Retinal pigment epithelial cell (primary cell): ENCODE measurements at regions not wholly inside any gene's neighbourhood (a gene's known extent, or its start where the extent isn't known, plus 50 kb on each side); places are given as distances from the start of the nearest gene placed in this dataset.
A peak's percentile ranks its signal among the peaks of the same experiment; 100 is the strongest.
"Not testable (repeated sequence)": the region's sequence is repeated elsewhere in the genome, so short reads cannot be mapped to it uniquely, and the experiment has no call there.

Experiments
- DNase-seq: peaks from one replicate; pipeline ENCODE4 v3.0.0-alpha.2; 2010; ENCODE audit warnings: low read depth
- H3K4me3 ChIP-seq: 2 replicates; pipeline ENCODE4 v1.5.1; 2011; ENCODE audit warnings: mild to moderate bottlenecking, low read length, control low read depth, moderate library complexity
- TF ChIP-seq, protein P1 (sequence below): conservative IDR thresholded peaks from 2 replicates; pipeline ENCODE4 v1.5.1; 2011; ENCODE audit warnings: low read depth, low read length, control low read depth, inconsistent platforms

DNA sequence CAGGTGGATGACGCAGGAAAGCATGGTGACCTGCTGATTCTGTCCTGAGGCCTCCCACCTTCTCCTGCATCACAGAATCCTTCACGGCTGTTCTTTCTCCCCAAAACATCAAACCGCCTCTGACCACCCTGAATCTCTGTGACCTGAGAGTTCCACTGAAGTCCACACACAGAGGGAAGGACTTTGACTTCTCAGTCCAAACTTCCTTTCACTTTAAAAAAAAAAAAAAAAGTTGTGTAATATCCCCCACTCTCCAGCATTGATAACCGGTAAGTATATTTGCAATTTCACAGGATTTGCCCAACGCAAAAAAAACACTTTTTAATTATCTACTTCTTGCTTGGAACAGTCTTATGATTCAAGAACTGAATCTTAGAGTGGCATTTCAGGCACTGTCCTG is 259.5 kb upstream of the IRS2 start:
- H3K4me3 ChIP-seq, result no peak overlapping the region
- no peak for DNase-seq
- TF ChIP-seq, protein P1, sequence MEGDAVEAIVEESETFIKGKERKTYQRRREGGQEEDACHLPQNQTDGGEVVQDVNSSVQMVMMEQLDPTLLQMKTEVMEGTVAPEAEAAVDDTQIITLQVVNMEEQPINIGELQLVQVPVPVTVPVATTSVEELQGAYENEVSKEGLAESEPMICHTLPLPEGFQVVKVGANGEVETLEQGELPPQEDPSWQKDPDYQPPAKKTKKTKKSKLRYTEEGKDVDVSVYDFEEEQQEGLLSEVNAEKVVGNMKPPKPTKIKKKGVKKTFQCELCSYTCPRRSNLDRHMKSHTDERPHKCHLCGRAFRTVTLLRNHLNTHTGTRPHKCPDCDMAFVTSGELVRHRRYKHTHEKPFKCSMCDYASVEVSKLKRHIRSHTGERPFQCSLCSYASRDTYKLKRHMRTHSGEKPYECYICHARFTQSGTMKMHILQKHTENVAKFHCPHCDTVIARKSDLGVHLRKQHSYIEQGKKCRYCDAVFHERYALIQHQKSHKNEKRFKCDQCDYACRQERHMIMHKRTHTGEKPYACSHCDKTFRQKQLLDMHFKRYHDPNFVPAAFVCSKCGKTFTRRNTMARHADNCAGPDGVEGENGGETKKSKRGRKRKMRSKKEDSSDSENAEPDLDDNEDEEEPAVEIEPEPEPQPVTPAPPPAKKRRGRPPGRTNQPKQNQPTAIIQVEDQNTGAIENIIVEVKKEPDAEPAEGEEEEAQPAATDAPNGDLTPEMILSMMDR, result no peak

DNA sequence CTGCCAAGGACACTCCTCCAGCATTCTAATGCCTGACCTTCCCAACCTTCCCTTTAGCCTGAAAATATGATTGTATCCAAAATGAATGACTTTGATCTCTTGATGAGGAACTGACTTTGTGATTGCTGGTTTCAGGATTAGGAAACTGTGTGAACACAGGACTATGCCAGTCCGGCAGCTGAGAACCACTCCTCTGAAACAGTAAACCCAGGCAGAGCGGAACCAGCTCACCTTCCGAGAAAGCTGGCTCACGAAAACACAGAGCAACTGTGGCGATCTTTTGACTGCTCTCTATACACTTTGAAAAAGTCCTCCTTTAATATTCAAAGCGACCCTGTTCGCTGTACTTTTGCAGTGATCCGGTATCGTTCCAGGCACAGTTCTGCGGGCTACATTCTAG is 258.8 kb upstream of the IRS2 start:
- H3K4me3 ChIP-seq, result no peak overlapping the region
- TF ChIP-seq, protein P1, result no peak
- no peak for DNase-seq

DNA sequence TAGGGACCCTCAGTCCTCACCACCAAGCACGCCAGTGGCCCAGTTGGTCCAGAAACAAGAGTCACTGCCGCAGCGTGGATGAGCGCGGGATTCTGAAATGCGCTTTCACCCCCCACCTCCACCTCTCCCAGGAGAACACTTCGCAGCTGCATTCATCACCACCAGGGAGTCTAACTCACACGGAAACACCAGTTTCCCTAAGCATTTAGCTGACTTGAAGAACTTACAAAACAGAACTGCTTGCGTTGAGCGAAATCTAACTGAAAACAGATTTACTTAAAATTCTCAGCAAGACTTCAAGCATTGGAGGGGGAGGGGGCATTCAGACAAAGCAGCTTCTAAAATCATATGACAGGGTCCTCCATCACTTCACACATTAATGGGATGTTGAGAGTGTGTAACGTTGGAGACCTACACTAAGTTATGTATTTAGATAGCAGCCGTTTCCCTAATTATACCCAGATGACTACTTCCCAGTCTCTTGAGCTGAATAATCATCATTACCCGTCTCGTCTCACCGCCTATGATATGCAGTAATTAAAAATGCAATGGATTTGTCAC is 258.2 kb upstream of the IRS2 start:
- peak; percentile 61 for DNase-seq
- H3K4me3 ChIP-seq, result no peak overlapping the region
- TF ChIP-seq, protein P1, result no peak

DNA sequence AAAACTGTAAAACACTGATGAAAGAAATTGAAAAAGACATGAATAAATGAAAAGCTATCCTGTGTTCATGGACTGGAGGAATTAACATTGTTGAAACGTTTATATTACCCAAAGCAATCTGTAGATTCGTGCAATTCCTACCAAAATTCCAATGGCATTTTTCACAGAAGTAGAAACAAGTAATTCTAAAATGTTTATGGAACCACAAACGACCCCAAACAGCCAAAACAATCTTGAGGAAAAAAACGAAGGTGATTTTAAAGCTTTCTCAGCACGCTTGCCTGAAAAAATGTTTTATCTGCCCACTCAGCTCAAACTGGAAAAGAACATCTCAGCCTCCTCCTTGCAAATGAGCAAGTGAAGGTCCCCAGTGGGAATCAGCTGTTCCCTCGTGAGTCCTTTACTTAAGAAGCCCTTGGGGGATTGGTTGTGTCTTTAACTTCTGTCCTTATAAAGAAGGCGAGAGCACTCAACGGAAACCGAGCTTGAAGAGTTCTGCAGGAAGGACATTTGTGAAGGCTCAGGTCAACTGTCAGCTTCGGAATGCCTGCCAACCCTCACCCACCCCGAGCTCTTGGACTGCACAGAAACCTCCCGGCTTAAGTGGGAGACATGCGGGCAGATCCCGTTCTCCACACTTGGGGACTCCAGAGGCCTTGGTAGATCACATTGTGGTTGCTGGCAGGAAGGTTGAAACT is 256.0 kb upstream of the IRS2 start:
- no peak overlapping the region for H3K4me3 ChIP-seq
- TF ChIP-seq, protein P1, result no peak
- DNase-seq, result no peak

DNA sequence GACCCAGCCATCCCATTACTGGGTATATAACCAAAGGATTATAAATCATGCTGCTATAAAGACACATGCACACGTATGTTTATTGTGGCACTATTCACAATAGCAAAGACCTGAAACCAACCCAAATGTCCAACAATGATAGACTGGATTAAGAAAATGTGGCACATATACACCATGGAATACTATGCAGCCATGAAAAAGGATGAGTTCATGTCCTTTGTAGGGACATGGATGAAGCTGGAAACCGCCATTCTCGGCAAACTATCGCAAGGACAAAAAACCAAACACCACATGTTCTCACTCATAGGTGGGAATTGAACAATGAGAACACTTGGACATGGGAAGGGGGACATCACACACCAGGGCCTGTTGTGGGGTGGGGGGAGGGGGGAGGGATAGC is 255.3 kb upstream of the IRS2 start:
- not testable (repeated sequence) for DNase-seq, H3K4me3 ChIP-seq

DNA sequence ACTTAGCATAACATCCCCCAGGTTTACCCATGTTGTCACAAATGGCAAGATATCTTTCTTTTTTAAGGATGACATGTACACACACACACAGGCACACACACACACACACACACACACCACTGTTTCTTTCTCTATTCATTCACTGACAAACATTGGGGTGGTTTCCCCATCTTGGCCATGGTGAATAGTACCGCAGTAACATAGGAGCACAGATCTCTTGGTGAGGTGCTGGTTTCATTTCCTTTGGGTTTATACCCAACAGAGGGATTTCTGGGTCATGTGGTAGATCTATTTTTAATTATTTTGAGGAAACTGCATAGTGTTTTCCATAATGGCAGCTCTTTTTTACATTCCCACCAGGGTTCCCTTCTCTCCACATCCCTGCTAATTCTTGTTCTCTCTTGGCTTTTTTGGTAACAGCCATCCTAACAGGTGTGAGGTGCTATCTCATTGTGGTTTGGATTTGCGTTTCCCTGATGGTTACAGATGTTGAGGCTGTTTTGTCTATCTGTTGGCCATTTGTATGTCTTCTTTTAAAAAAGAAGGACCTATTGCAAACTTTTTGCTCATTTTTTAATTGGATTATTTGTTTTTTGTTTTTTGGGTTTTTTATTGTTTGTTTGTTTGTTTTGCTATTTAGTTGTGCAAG is 251.7 kb upstream of the IRS2 start:
- DNase-seq, result no peak
- TF ChIP-seq, protein P1, result no peak
- H3K4me3 ChIP-seq, result no peak overlapping the region

DNA sequence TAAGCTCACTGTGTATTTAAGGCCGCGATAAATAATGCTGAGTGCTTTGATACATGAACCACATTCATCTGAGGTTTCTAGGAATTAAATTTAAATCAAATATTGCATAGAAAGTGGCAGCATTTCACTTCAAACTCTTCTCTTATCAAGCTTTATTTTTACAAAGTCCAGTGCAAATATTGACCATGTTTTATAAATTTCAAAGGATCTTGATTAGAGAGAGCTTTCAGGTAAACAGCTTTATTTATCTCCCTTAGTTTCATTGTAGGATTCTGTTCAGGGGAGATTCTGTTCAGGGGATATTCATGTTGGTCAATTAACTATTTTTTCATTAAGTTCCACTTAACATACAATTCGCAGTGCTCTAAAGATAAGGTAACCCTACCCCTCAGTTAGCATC is 249.7 kb upstream of the IRS2 start:
- TF ChIP-seq, protein P1, result no peak

More for the DNA sequence above, 249.7 kb upstream of the IRS2 start:
- no peak for DNase-seq
- no peak overlapping the region for H3K4me3 ChIP-seq
